Loucy (cell line): ENCODE measurements at regions not wholly inside any gene's neighbourhood (a gene's known extent, or its start where the extent isn't known, plus 50 kb on each side); places are given as distances from the start of the nearest gene placed in this dataset.

Experiments
- H2AFZ ChIP-seq: fragments of 200-600 bp; sonication (generic); 2 replicates; pipeline ENCODE4 v1.6.0; 2016; ENCODE audit warnings: antibody characterized with exemption, mild to moderate bottlenecking, low read length, moderate library complexity
- H3F3A ChIP-seq: fragments of 200-600 bp; 2 replicates; pipeline ENCODE4 v1.6.0; 2016; ENCODE audit warnings: antibody characterized with exemption, low read depth, mild to moderate bottlenecking
- H3K27me3 ChIP-seq: fragments of 200-600 bp; sonication (generic); 2 replicates; pipeline ENCODE4 v1.6.1; 2014; ENCODE audit warnings: low read length, mild to moderate bottlenecking; ENCODE audit not compliant: insufficient read depth, poor library complexity, severe bottlenecking
- H3K36me3 ChIP-seq: fragments of 200-600 bp; sonication (generic); 2 replicates; pipeline ENCODE4 v1.6.1; 2016; ENCODE audit warnings: low read length; ENCODE audit not compliant: insufficient read depth
- H3K4me1 ChIP-seq: fragments of 200-600 bp; sonication (generic); 2 replicates; pipeline ENCODE4 v1.5.1; 2014; ENCODE audit warnings: low read length, mild to moderate bottlenecking; ENCODE audit not compliant: insufficient read depth, poor library complexity, severe bottlenecking
- H3K4me2 ChIP-seq: fragments of 200-600 bp; sonication (generic); 2 replicates; pipeline ENCODE4 v1.6.0; 2014; ENCODE audit warnings: antibody characterized with exemption, low read length, low read depth, mild to moderate bottlenecking; ENCODE audit not compliant: poor library complexity, severe bottlenecking
- H3K4me3 ChIP-seq: fragments of 200-600 bp; sonication (generic); 2 replicates; pipeline ENCODE4 v1.5.1; 2014; ENCODE audit warnings: low read length, mild to moderate bottlenecking, mixed read lengths; ENCODE audit not compliant: poor library complexity, severe bottlenecking
- H3K79me2 ChIP-seq: fragments of 200-600 bp; sonication (generic); 2 replicates; pipeline ENCODE4 v1.6.1; 2014; ENCODE audit warnings: low read length; ENCODE audit not compliant: insufficient read depth
- H3K9ac ChIP-seq: fragments of 200-600 bp; sonication (generic); 2 replicates; pipeline ENCODE4 v1.6.0; 2014; ENCODE audit warnings: mild to moderate bottlenecking, low read depth, low read length, moderate library complexity; ENCODE audit not compliant: poor library complexity, severe bottlenecking
- H3K9me2 ChIP-seq: fragments of 200-600 bp; sonication (generic); replicated peaks from 2 replicates; pipeline ENCODE4 v1.6.1; 2016; ENCODE audit warnings: low read depth, low read length, mixed read lengths
- H3K9me3 ChIP-seq: fragments of 200-600 bp; sonication (generic); 2 replicates; pipeline ENCODE4 v1.6.1; 2014; ENCODE audit warnings: mild to moderate bottlenecking, antibody characterized with exemption, low read length, low read depth; ENCODE audit not compliant: insufficient read depth
- H4K20me1 ChIP-seq: fragments of 200-600 bp; sonication (generic); 2 replicates; pipeline ENCODE4 v1.6.0; 2014; ENCODE audit warnings: antibody characterized with exemption, low read length, mild to moderate bottlenecking; ENCODE audit not compliant: insufficient read depth, poor library complexity, severe bottlenecking
- EZH2phosphoT487 ChIP-seq: fragments of 200-600 bp; IDR thresholded peaks from 2 replicates; pipeline ENCODE4 v1.6.1; 2018; ENCODE audit warnings: antibody characterized with exemption, mild to moderate bottlenecking, moderate library complexity, borderline replicate concordance
- TF ChIP-seq, protein P1 (sequence below): fragments of 200-600 bp; sonication (generic); conservative IDR thresholded peaks from 2 replicates; pipeline ENCODE4 v1.5.1; 2014; ENCODE audit warnings: mild to moderate bottlenecking, antibody characterized with exemption, low read length

DNA sequence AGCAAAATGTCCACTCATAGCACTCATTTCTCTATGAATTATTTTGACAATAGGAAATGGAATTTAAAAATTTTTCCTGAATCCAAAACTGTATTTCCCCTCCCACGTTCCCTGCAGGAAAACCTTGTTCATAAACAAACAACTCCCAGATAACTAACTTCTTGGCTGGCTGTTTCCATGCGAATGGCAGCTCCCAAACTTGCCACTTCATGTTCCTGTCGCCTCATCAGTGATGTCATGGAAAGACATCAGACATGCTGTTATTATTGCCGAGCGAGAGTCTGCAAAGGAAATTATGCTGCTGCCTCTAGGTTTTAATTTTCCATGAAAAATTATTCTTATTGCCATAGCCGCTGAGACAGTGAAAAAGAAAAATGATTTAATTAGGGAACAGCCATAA, 117.0 kb upstream of the RIOK3 start:
- Histone ChIP-seq H3K9me3 (no peaks in the 10 kb centered on the region), H3K79me2 (no peaks in the 10 kb centered on the region), H2AFZ (no peak overlapping the region), H3K4me2 (no peak overlapping the region), H3K9me2 (no peaks in the 10 kb centered on the region), H3K36me3 (no peaks in the 10 kb centered on the region), H3K9ac (no peak overlapping the region), H3K27me3 (no peaks in the 10 kb centered on the region), H3K4me3 (no peak overlapping the region), H3K4me1 (no peaks in the 10 kb centered on the region), H4K20me1 (no peaks in the 10 kb centered on the region), H3F3A (no peaks in the 10 kb centered on the region)
- TF ChIP-seq, protein P1, sequence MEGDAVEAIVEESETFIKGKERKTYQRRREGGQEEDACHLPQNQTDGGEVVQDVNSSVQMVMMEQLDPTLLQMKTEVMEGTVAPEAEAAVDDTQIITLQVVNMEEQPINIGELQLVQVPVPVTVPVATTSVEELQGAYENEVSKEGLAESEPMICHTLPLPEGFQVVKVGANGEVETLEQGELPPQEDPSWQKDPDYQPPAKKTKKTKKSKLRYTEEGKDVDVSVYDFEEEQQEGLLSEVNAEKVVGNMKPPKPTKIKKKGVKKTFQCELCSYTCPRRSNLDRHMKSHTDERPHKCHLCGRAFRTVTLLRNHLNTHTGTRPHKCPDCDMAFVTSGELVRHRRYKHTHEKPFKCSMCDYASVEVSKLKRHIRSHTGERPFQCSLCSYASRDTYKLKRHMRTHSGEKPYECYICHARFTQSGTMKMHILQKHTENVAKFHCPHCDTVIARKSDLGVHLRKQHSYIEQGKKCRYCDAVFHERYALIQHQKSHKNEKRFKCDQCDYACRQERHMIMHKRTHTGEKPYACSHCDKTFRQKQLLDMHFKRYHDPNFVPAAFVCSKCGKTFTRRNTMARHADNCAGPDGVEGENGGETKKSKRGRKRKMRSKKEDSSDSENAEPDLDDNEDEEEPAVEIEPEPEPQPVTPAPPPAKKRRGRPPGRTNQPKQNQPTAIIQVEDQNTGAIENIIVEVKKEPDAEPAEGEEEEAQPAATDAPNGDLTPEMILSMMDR, result no peak
- no peak for TF ChIP-seq EZH2phosphoT487

DNA sequence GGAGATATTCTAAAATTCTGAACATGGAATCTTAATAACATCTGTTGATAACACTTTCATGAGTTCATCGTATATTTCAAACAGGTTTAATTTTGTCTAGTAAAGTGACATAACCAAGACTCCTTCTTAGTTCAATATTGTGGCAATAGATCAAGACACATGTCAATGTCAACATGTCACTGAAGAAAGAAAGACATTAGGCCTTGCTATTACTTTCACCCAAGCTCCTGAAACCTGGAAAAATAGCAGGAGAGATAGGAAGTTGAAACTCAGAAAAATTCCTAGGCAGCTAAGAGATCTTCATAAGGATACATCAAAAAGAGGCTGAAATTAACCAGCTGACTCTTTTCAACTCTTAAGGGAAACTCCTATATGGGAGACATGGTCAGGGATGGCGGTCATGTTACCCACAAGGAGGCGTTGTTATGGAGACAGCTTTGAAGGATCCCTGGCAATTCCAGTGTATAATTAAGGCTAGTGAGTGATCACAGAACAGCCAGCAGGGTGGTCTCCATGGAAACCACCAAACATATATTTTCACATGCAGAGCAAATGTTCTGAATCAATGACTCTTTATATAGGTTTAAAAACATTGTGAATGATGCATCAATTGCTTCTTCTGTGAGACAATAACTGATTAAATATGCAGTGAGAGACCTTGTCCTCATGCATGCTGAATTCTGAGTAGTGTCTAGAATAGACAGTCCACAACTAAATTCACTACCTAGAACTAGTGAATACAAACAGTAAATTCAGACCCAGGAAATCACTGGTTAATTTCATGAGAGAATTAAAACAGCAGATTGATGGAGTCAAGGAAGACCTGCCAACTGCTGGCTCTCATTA, 115.3 kb upstream of the RIOK3 start:
- Histone ChIP-seq H3K9ac (no peak overlapping the region), H3K4me3 (no peak overlapping the region), H3K36me3 (no peaks in the 10 kb centered on the region), H3K4me1 (no peaks in the 10 kb centered on the region), H2AFZ (no peak overlapping the region), H3K4me2 (no peak overlapping the region), H3F3A (no peaks in the 10 kb centered on the region), H3K27me3 (no peaks in the 10 kb centered on the region), H4K20me1 (no peaks in the 10 kb centered on the region), H3K9me2 (no peaks in the 10 kb centered on the region), H3K79me2 (no peaks in the 10 kb centered on the region), H3K9me3 (no peaks in the 10 kb centered on the region)
- TF ChIP-seq, protein P1, result 0 out of 2 replicates have a peak, but pooled peaks have one; percentile 17
- TF ChIP-seq EZH2phosphoT487, result no peak

DNA sequence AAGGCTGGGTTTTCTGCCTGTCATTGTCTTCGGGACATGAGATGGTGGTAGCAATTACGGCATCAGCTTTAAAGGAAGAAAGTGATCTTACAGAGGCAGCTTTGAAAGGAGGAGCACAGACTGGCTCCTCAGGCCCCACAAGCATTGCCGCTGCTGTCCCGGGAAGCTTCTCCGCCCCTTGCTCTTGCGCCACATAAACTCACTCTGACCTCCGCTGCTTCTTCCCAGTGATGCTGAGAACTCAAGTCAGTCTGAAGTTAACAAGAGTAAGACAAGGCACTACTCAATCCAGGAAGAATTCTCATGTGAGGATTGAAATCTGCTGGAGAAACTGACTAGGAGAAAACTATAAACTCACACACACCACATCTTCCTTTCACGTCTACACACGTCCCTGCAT, 112.4 kb upstream of the RIOK3 start:
- Histone ChIP-seq H3K9me2 (no peaks in the 10 kb centered on the region), H4K20me1 (no peaks in the 10 kb centered on the region), H3F3A (no peaks in the 10 kb centered on the region), H3K4me3 (no peak overlapping the region), H3K36me3 (no peaks in the 10 kb centered on the region), H3K4me1 (no peaks in the 10 kb centered on the region), H3K9ac (no peak overlapping the region), H2AFZ (no peak overlapping the region), H3K9me3 (no peaks in the 10 kb centered on the region), H3K27me3 (no peaks in the 10 kb centered on the region), H3K4me2 (no peak overlapping the region), H3K79me2 (no peaks in the 10 kb centered on the region)
- no peak for TF ChIP-seq EZH2phosphoT487
- TF ChIP-seq, protein P1, result no peak
